H1 (cell line): ENCODE measurements at regions not wholly inside any gene's neighbourhood (a gene's known extent, or its start where the extent isn't known, plus 50 kb on each side); places are given as distances from the start of the nearest gene placed in this dataset.

Experiments used
- CTCF ChIA-PET: fragments of 300-600 bp; sonication (Branson Sonifier 250); formaldehyde crosslinking; loops from one replicate; lab custom pipeline; 2021; ENCODE audit not compliant: partially characterized antibody; lab: Charles Lee
- POLR2A ChIA-PET: fragments of 300-600 bp; sonication (Branson Sonifier 250); formaldehyde crosslinking; loops from one replicate; lab custom pipeline; 2021; ENCODE audit warnings: inconsistent platforms; ENCODE audit not compliant: partially characterized antibody; lab: Charles Lee
- DNase-seq, 2 experiments: peaks; one replicate each; pipeline versions ENCODE4 v3.0.0 to v3.0.0-alpha.2; 2010 to 2022; ENCODE audit warnings: low spot score in 2 of 2, low read depth in 1 of 2, mixed read lengths in 1 of 2
- FAIRE-seq: peaks from 2 replicates; lab custom pipeline; 2011; peaks lifted over from hg19 to GRCh38; lab: Jason Lieb, UNC
- H2AFZ ChIP-seq: 2 replicates; pipeline ENCODE4 v1.8.1; 2012; ENCODE audit warnings: low read length, inconsistent platforms
- H2AK5ac ChIP-seq: 2 replicates; pipeline ENCODE4 v1.6.1; 2013; ENCODE audit warnings: low read depth, low read length
- H2BK120ac ChIP-seq: replicated peaks from 2 replicates; pipeline ENCODE3; 2013; ENCODE audit warnings: low read depth, low read length, inconsistent platforms
- H2BK12ac ChIP-seq: 2 replicates; pipeline ENCODE4 v1.6.1; 2013; ENCODE audit warnings: low read depth, low read length
- H2BK15ac ChIP-seq: 2 replicates; pipeline ENCODE4 v1.6.1; 2013; ENCODE audit warnings: low read length
- H2BK20ac ChIP-seq: 2 replicates; pipeline ENCODE4 v1.6.1; 2013; ENCODE audit warnings: low read length
- H2BK5ac ChIP-seq: 2 replicates; pipeline ENCODE4 v1.6.1; 2013; ENCODE audit warnings: low read depth, low read length
- H3K14ac ChIP-seq: 2 replicates; pipeline ENCODE4 v1.6.1; 2013; ENCODE audit warnings: inconsistent platforms; ENCODE audit not compliant: insufficient read length
- H3K18ac ChIP-seq: 2 replicates; pipeline ENCODE4 v1.6.1; 2013; ENCODE audit warnings: low read length; ENCODE audit errors: extremely low read depth
- H3K23ac ChIP-seq: 2 replicates; pipeline ENCODE4 v1.6.1; 2013; ENCODE audit warnings: inconsistent platforms; ENCODE audit not compliant: insufficient read length
- H3K23me2 ChIP-seq: 2 replicates; pipeline ENCODE4 v1.6.1; 2013; ENCODE audit warnings: low read depth, low read length
- H3K27ac ChIP-seq: 2 replicates; pipeline ENCODE4 v1.6.1; 2011; ENCODE audit warnings: low read depth, low read length, inconsistent platforms
- H3K27me3 ChIP-seq, 4 experiments: replicated peaks in 1 of 4; 1 replicate in 1 of 4; 2 replicates in 3 of 4; pipeline versions ENCODE4 v1.6.1 to v1.8.1; 2011 to 2013; ENCODE audit warnings: low read length in 3 of 4, mild to moderate bottlenecking in 3 of 4, inconsistent platforms in 2 of 4, mixed read lengths in 2 of 4, moderate library complexity in 1 of 4; ENCODE audit not compliant: control insufficient read depth in 3 of 4, insufficient read depth in 3 of 4; ENCODE audit errors: extremely low read depth in 1 of 4
- H3K36me3 ChIP-seq, 4 experiments: 2 replicates each; pipeline versions ENCODE4 v1.6.1 to v1.8.1; 2011 to 2013; ENCODE audit warnings: mild to moderate bottlenecking in 4 of 4, low read length in 3 of 4, moderate library complexity in 2 of 4, control low read depth in 1 of 4, inconsistent platforms in 1 of 4; ENCODE audit not compliant: insufficient read depth in 4 of 4, control insufficient read depth in 2 of 4
- H3K4ac ChIP-seq: replicated peaks from 2 replicates; pipeline ENCODE3; 2013; ENCODE audit warnings: low read length, low read depth, mixed read lengths, inconsistent platforms; ENCODE audit not compliant: insufficient read length
- H3K4me1 ChIP-seq, 4 experiments: replicated peaks in 1 of 4; 1 replicate in 1 of 4; 2 replicates in 3 of 4; pipeline versions ENCODE4 v1.6.1 to v1.8.1; 2011 to 2013; ENCODE audit warnings: low read length in 3 of 4, inconsistent platforms in 2 of 4, mixed read lengths in 1 of 4; ENCODE audit not compliant: insufficient read depth in 4 of 4, control insufficient read depth in 3 of 4
- H3K4me2 ChIP-seq, 2 experiments: 2 replicates each; pipeline versions ENCODE4 v1.6.1 to v1.8.1; 2011 to 2013; ENCODE audit warnings: low read depth in 2 of 2, low read length in 2 of 2, control low read depth in 1 of 2, inconsistent platforms in 1 of 2, mild to moderate bottlenecking in 1 of 2; ENCODE audit not compliant: insufficient read depth in 1 of 2
- H3K4me3 ChIP-seq, 4 experiments: fragments of 200-600, 300-600 bp in 1 of 4; sonication (generic), shearing (Covaris generic), sonication (Bioruptor Twin) in 1 of 4; 2 replicates each; pipeline versions ENCODE4 v1.5.1 to v1.8.1; 2011 to 2016; ENCODE audit warnings: low read length in 4 of 4, low read depth in 3 of 4, control low read depth in 2 of 4, inconsistent platforms in 2 of 4, mild to moderate bottlenecking in 2 of 4, mixed read lengths in 1 of 4, moderate library complexity in 1 of 4; ENCODE audit not compliant: insufficient read depth in 2 of 4; ENCODE audit errors: extremely low read depth in 1 of 4
- H3K56ac ChIP-seq: replicated peaks from 2 replicates; pipeline ENCODE3; 2013; ENCODE audit warnings: low read depth, mild to moderate bottlenecking, mixed read lengths, low read length, inconsistent platforms; ENCODE audit not compliant: insufficient read length
- H3K79me1 ChIP-seq: 2 replicates; pipeline ENCODE4 v1.6.1; 2013; ENCODE audit warnings: low read depth, low read length, control low read depth
- H3K79me2 ChIP-seq, 2 experiments: 2 replicates each; pipeline versions ENCODE4 v1.6.1 to v1.8.1; 2012 to 2013; ENCODE audit warnings: low read length in 2 of 2, mild to moderate bottlenecking in 2 of 2, inconsistent platforms in 1 of 2; ENCODE audit not compliant: insufficient read depth in 2 of 2, control insufficient read depth in 1 of 2
- H3K9ac ChIP-seq, 4 experiments: replicated peaks in 1 of 4; 1 replicate in 1 of 4; 2 replicates in 3 of 4; pipeline versions ENCODE4 v1.6.1 to v1.8.1; 2011 to 2013; ENCODE audit warnings: low read depth in 3 of 4, low read length in 3 of 4, control low read depth in 2 of 4, mild to moderate bottlenecking in 2 of 4, moderate library complexity in 2 of 4, inconsistent platforms in 1 of 4; ENCODE audit errors: extremely low read depth in 1 of 4
- H3K9me3 ChIP-seq, 2 experiments: 2 replicates each; pipeline versions ENCODE4 v1.6.1 to v1.8.1; 2012 to 2013; ENCODE audit warnings: mild to moderate bottlenecking in 2 of 2, moderate library complexity in 2 of 2, control low read depth in 1 of 2, inconsistent platforms in 1 of 2, low read depth in 1 of 2, low read length in 1 of 2, mixed read lengths in 1 of 2; ENCODE audit not compliant: insufficient read depth in 2 of 2
- H4K20me1 ChIP-seq, 2 experiments: replicated peaks in 1 of 2; 2 replicates each; pipeline versions ENCODE3 to v1.8.1; 2011 to 2013; ENCODE audit warnings: inconsistent platforms in 2 of 2, low read length in 2 of 2, mild to moderate bottlenecking in 1 of 2; ENCODE audit not compliant: insufficient read depth in 2 of 2, control insufficient read depth in 1 of 2
- H4K5ac ChIP-seq: 2 replicates; pipeline ENCODE4 v1.6.1; 2013; ENCODE audit warnings: low read length, low read depth, mixed read lengths, inconsistent platforms; ENCODE audit not compliant: insufficient read length
- H4K8ac ChIP-seq: 2 replicates; pipeline ENCODE4 v1.8.0; 2013; ENCODE audit warnings: mild to moderate bottlenecking, moderate library complexity, low read length, inconsistent platforms; ENCODE audit not compliant: insufficient read depth; ENCODE audit errors: extremely low read depth
- H4K91ac ChIP-seq: replicated peaks from 2 replicates; pipeline ENCODE3; 2013; ENCODE audit warnings: low read length, mixed read lengths, inconsistent platforms; ENCODE audit not compliant: insufficient read length
- SP2 ChIP-seq: IDR thresholded peaks from 2 replicates; pipeline ENCODE4 v1.6.1; 2012; ENCODE audit warnings: mild to moderate bottlenecking, low read length, inconsistent platforms
- WGBS, 2 experiments: shearing (Covaris generic) in 1 of 2; methylation state at CpG; one replicate each; pipeline versions ENCODE4 v1.1.6 to v1.1.7; 2013 to 2015; ENCODE audit warnings: low lambda C conversion rate in 2 of 2, mixed read lengths in 2 of 2, inconsistent platforms in 1 of 2, low coverage in 1 of 2, missing lambda C conversion rate in 1 of 2; ENCODE audit not compliant: insufficient replicate concordance in 2 of 2, insufficient coverage in 1 of 2, insufficient read length in 1 of 2; ENCODE audit errors: extremely low coverage in 1 of 2, missing lambda C conversion rate in 1 of 2; 5-methylcytosine and 5-hydroxymethylcytosine counted together

GRCh38 chr5:167014401-167015056 lies 1276.9 kb upstream of the WWC1 start:
- H2BK15ac ChIP-seq, result no peak overlapping the region
- H3K4me3 ChIP-seq, result no peak overlapping the region
- ChIA-PET POLR2A (no interaction called here), CTCF (interaction anchor here (1.0 kb wide), 1 partner anchor 16 kb away, joined by 5 read pairs; no protein-coding TSS in a partner anchor)
- no peak for TF ChIP-seq SP2
- no peaks in the 10 kb centered on the region for H3K23me2 ChIP-seq
- no peak overlapping the region for H4K8ac ChIP-seq
- no peak overlapping the region for H4K91ac ChIP-seq
- no peak overlapping the region for H3K27ac ChIP-seq
- H2AK5ac ChIP-seq, result no peak overlapping the region
- no peak overlapping the region for H3K9ac ChIP-seq
- no peak overlapping the region for H2AFZ ChIP-seq
- no peak overlapping the region for H2BK12ac ChIP-seq
- no peaks in the 10 kb centered on the region for H3K9me3 ChIP-seq
- no peak overlapping the region for H3K4ac ChIP-seq
- 99% methylated on average over 5 of the region's 5 CpGs; no CpG with 5 or more reads in 1 of the 2 experiments for WGBS, 2 experiments
- H2BK20ac ChIP-seq, result no peak overlapping the region
- no peak overlapping the region for H2BK120ac ChIP-seq
- H3K4me2 ChIP-seq, result no peak overlapping the region
- no peak overlapping the region for H3K14ac ChIP-seq
- no peaks in the 10 kb centered on the region for H3K36me3 ChIP-seq
- no peaks in the 10 kb centered on the region for H4K20me1 ChIP-seq
- no peak overlapping the region for H4K5ac ChIP-seq
- DNase-seq (no peak), FAIRE-seq (no peak)
- no peaks in the 10 kb centered on the region for H3K79me2 ChIP-seq
- no peaks in the 10 kb centered on the region; a peak in 1 of 7 replicates for H3K4me1 ChIP-seq
- no peak overlapping the region for H3K56ac ChIP-seq
- no peak overlapping the region for H2BK5ac ChIP-seq
- no peaks in the 10 kb centered on the region for H3K79me1 ChIP-seq
- H3K23ac ChIP-seq, result no peak overlapping the region
- no peaks in the 10 kb centered on the region for H3K27me3 ChIP-seq
- H3K18ac ChIP-seq, result no peak overlapping the region
